PC-9 (cell line): ENCODE measurements at regions not wholly inside any gene's neighbourhood (a gene's known extent, or its start where the extent isn't known, plus 50 kb on each side); places are given as distances from the start of the nearest gene placed in this dataset.

Source experiments
- EZH2 ChIP-seq: fragments of 200-600 bp; sonication (generic); IDR thresholded peaks from 2 replicates; pipeline ENCODE4 v1.8.0; 2017; ENCODE audit warnings: antibody characterized with exemption, low read depth
- TF ChIP-seq, protein P1 (sequence below): fragments of 200-600 bp; sonication (generic); conservative IDR thresholded peaks from 2 replicates; pipeline ENCODE4 v1.6.1; 2017; ENCODE audit warnings: mixed run types, antibody characterized with exemption, mild to moderate bottlenecking, moderate library complexity

DNA sequence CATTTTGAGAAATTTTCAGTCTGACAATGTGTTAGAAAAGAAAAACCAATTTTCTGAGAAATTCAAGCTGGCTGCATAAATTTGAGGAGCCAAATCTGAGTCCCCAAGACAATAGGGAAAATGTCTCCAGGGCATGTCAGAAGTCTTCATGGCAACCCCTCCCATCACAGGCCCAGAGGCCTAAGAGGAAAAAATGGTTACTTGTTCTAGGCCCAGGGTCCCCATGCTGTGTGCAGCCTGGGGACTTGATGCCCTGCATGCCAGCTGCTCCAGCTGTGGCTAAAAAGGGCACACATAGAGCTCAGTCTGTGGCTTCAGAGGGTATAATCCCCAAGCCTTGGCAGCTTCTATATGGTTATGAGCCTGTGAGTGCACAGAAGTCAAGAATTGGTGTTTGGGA is 464.6 kb downstream of the CCER1 start:
- TF ChIP-seq, protein P1, sequence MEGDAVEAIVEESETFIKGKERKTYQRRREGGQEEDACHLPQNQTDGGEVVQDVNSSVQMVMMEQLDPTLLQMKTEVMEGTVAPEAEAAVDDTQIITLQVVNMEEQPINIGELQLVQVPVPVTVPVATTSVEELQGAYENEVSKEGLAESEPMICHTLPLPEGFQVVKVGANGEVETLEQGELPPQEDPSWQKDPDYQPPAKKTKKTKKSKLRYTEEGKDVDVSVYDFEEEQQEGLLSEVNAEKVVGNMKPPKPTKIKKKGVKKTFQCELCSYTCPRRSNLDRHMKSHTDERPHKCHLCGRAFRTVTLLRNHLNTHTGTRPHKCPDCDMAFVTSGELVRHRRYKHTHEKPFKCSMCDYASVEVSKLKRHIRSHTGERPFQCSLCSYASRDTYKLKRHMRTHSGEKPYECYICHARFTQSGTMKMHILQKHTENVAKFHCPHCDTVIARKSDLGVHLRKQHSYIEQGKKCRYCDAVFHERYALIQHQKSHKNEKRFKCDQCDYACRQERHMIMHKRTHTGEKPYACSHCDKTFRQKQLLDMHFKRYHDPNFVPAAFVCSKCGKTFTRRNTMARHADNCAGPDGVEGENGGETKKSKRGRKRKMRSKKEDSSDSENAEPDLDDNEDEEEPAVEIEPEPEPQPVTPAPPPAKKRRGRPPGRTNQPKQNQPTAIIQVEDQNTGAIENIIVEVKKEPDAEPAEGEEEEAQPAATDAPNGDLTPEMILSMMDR = no peak
- no peak for TF ChIP-seq EZH2
